ENCODE measurements at regions not wholly inside any gene's neighbourhood (a gene's known extent, or its start where the extent isn't known, plus 50 kb on each side); places are given as distances from the start of the nearest gene placed in this dataset.

DNA sequence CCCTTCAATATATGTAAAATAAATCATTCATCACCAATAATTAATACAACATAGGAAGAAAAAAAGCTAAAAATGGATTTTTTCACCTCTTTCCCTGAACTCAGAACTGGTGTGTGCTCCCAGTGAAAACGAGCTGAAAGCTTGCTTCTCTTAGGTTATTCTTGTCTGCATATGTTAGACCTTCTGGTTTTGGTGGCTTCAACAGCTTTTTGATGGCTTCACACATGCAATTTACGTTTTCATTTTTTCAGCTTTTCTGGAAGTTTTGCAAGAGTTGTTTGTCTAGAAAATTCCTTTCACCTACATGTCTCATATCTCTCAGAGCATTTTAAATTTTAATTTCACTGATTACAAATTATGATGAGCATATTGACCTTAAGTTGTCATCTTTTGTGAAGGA is 86.9 kb upstream of the PTCHD4 start:
- TF ChIP-seq POLR2A (IDR thresholded peaks at IDR 0.05) (no peak), POLR2AphosphoS5 (IDR thresholded peaks at IDR 0.05) (no peak)
- TF ChIP-seq, protein P1, sequence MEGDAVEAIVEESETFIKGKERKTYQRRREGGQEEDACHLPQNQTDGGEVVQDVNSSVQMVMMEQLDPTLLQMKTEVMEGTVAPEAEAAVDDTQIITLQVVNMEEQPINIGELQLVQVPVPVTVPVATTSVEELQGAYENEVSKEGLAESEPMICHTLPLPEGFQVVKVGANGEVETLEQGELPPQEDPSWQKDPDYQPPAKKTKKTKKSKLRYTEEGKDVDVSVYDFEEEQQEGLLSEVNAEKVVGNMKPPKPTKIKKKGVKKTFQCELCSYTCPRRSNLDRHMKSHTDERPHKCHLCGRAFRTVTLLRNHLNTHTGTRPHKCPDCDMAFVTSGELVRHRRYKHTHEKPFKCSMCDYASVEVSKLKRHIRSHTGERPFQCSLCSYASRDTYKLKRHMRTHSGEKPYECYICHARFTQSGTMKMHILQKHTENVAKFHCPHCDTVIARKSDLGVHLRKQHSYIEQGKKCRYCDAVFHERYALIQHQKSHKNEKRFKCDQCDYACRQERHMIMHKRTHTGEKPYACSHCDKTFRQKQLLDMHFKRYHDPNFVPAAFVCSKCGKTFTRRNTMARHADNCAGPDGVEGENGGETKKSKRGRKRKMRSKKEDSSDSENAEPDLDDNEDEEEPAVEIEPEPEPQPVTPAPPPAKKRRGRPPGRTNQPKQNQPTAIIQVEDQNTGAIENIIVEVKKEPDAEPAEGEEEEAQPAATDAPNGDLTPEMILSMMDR (IDR thresholded peaks at IDR 0.05): no peak
- Histone ChIP-seq H3K27me3 (no peaks in the 10 kb centered on the region), H3K4me1 (no peaks in the 10 kb centered on the region), H3K4me3 (no peak overlapping the region), H3K36me3 (no peaks in the 10 kb centered on the region), H3K9me3 (no peaks in the 10 kb centered on the region), H3K27ac (no peak overlapping the region)
- intact Hi-C loops (cut with DNase I; ENCODE audit: low total_unique reads): no loop called here
- DNase-seq (ENCODE audit: low spot score in 2 of 2): no peak

DNA sequence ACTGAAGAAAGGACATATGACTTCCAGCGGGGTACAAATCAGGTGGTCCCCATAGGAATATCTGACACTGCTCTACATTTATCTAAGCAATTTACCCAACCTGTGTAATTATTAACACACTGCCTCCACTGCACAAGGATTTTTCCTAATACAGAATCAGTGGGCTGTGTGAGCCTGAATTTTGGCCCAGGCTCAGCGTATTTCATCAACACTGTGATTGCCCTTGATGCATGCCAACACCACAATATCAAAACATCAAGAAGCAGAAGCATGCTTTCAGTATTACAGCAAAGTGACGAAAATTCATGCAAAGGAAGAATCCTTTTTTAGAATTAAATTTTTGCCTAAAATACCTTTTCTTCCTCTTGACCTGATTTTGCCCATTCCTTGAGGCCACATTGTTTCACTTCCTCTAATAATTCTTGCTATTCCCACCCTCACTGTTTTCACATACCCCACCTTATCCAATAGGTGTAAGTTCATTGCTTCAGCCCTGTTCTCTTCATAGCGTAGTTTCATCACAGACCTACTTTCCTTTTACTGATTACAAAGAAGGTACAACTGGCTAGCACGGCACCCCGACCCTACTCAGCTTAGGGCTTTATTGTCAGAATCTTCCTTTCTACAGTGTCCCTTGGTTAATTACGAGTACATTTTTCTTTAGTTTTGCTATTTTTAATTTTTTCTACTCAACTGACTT is 83.7 kb upstream of the PTCHD4 start:
- H3K9me3 ChIP-seq: no peaks in the 10 kb centered on the region
- no peak for DNase-seq (ENCODE audit: low spot score in 2 of 2)
- H3K27me3 ChIP-seq: no peaks in the 10 kb centered on the region
- H3K27ac ChIP-seq: no peak overlapping the region
- intact Hi-C loops (cut with DNase I; ENCODE audit: low total_unique reads): no loop called here
- TF ChIP-seq, protein P1 (IDR thresholded peaks at IDR 0.05): no peak
- TF ChIP-seq POLR2AphosphoS5 (IDR thresholded peaks at IDR 0.05) (no peak), POLR2A (IDR thresholded peaks at IDR 0.05) (no peak)
- H3K4me1 ChIP-seq: no peaks in the 10 kb centered on the region
- no peaks in the 10 kb centered on the region for H3K36me3 ChIP-seq
- H3K4me3 ChIP-seq: no peak overlapping the region

DNA sequence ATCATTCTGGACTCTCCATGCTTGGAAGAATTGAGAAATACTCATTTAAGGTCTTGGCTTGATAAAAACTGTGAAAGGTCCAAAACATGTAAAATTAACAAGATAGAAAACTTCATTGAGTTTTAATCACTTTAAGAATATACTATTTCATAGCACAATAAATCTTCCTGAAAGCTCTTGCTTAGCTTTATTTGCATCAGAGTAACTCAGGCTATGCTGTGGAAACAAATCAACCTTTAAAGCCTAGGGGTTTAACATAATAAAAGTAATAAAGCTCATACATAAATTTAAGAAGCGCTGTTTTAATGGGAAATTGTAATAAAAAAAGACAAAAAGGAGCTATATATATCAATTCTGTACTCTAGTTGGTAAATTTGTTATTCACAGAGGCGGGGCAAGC is 77.2 kb upstream of the PTCHD4 start:
- intact Hi-C loops (cut with DNase I; ENCODE audit: low total_unique reads): no loop called here
- TF ChIP-seq, protein P1 (IDR thresholded peaks at IDR 0.05): no peak
- TF ChIP-seq POLR2AphosphoS5 (IDR thresholded peaks at IDR 0.05) (no peak), POLR2A (IDR thresholded peaks at IDR 0.05) (no peak)
- no peaks in the 10 kb centered on the region for H3K36me3 ChIP-seq

DNA sequence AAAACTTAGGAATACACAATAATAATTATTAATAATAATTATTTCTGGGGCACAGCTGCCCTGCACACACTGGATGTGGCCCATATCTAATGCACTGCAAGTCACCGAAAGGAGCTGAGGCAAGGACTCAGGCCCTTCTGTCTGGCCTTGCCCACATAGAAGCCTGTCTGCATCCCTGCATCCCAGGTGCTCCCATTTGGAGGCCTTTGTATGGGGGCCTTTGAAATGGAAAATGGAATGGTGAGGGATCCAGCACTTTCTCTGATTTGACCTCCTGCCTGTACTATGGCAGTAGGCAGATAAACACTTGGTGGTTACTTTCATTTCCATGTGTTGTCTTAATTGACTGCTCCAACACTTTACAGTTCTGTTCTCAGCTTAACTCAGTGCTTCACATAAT is 75.7 kb upstream of the PTCHD4 start:
- H3K9me3 ChIP-seq: no peaks in the 10 kb centered on the region
- H3K27me3 ChIP-seq: no peaks in the 10 kb centered on the region
- no peak for DNase-seq (ENCODE audit: low spot score in 2 of 2)
- H3K36me3 ChIP-seq: no peaks in the 10 kb centered on the region
- intact Hi-C loops (cut with DNase I; ENCODE audit: low total_unique reads): no loop called here
- no peak overlapping the region for H3K27ac ChIP-seq
- TF ChIP-seq POLR2A (IDR thresholded peaks at IDR 0.05): no peak
- no peak for TF ChIP-seq POLR2AphosphoS5 (IDR thresholded peaks at IDR 0.05)
- TF ChIP-seq, protein P1 (IDR thresholded peaks at IDR 0.05): no peak
- no peak overlapping the region for H3K4me3 ChIP-seq
- no peaks in the 10 kb centered on the region for H3K4me1 ChIP-seq

More for the DNA sequence above, 77.2 kb upstream of the PTCHD4 start:
- no peak overlapping the region for H3K27ac ChIP-seq
- H3K4me1 ChIP-seq: no peaks in the 10 kb centered on the region
- no peak for DNase-seq (ENCODE audit: low spot score in 2 of 2)
- no peaks in the 10 kb centered on the region for H3K27me3 ChIP-seq
- no peak overlapping the region for H3K4me3 ChIP-seq
- H3K9me3 ChIP-seq: no peaks in the 10 kb centered on the region

DNA sequence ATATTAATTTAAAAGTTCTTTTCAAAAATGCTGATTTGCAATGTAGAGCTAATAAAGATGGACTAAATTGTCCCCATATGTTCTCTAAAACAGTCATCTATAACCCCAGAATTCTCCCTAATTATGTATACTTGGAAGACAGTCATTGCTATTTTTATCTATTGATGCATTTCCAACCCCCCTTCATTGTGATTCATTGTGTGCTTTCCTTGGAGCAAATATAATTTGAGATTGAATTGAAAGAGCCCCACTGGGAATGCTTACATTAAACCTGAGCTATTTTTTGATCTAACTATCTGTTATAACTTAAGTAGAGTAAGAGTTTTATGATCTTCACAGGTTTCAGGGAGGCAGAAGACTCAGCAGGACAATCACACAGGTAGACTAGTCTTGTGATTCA is 73.7 kb upstream of the PTCHD4 start:
- Histone ChIP-seq H3K36me3 (no peaks in the 10 kb centered on the region), H3K27ac (no peak overlapping the region), H3K4me3 (no peak overlapping the region), H3K9me3 (no peaks in the 10 kb centered on the region), H3K27me3 (no peaks in the 10 kb centered on the region), H3K4me1 (no peaks in the 10 kb centered on the region)
- intact Hi-C loops (cut with DNase I; ENCODE audit: low total_unique reads): no loop called here
- TF ChIP-seq POLR2AphosphoS5 (IDR thresholded peaks at IDR 0.05) (no peak), POLR2A (IDR thresholded peaks at IDR 0.05) (no peak)
- TF ChIP-seq, protein P1 (IDR thresholded peaks at IDR 0.05): no peak
- no peak for DNase-seq (ENCODE audit: low spot score in 2 of 2)
